ENCODE measurements at regions not wholly inside any gene's neighbourhood (a gene's known extent, or its start where the extent isn't known, plus 50 kb on each side); places are given as distances from the start of the nearest gene placed in this dataset.

DNA sequence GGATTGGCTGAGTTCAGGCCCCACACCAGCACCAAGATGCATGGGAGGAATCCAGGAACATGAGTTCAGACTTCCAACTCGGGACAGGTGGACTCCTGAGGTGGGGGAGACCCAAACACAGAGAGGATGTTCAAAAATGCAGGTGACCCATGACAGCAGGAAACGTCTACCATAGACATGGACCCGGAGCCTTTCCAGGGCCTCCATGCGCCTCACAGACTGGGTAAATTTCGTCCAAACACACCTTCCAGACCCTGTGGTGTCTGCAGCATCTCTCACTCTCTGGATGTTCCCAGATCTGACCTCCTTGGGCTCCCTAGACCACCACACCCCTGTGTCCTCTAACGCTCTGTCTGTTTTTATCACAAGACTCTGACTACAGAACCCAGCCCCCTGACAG lies 87.7 kb downstream of the PXDC1 start:
- no peak for TF ChIP-seq EZH2 (IDR thresholded peaks at IDR 0.05; ENCODE audit: insufficient read depth, poor library complexity, severe bottlenecking)
- no peak for TF ChIP-seq EZH2phosphoT487 (IDR thresholded peaks at IDR 0.05; ENCODE audit: insufficient read depth, low read depth)

Data from GM23248 (cell line).